Right ventricle myocardium superior (tissue), 1 donor: ENCODE measurements at regions not wholly inside any gene's neighbourhood (a gene's known extent, or its start where the extent isn't known, plus 50 kb on each side); places are given as distances from the start of the nearest gene placed in this dataset.
A peak's percentile ranks its signal among the peaks of the same experiment; 100 is the strongest.
"Not testable (repeated sequence)": the region's sequence is repeated elsewhere in the genome, so short reads cannot be mapped to it uniquely, and the experiment has no call there.

Experiments used
- ATAC-seq: fragments of 200-7000 bp; cut with Tn5 transposase; one replicate; pipeline ENCODE4 v1.9.1; 2020; ENCODE audit warnings: mild to moderate bottlenecking; ENCODE audit not compliant: poor library complexity
- DNase-seq: peaks from one replicate; pipeline ENCODE4 v3.0.0-alpha.2; 2020
- intact Hi-C: fragments of 100-400 bp; cut with DNase I; formaldehyde crosslinking; loops from one replicate; pipeline ENCODE4 v1.11.2; 2022
- donor health status: DM: no; HTN: yes; CAD: no; lungs with severe emphysema.

GRCh38 chr7:138208864-138209263, 132.6 kb downstream of the AKR1D1 start:
- DNase-seq = no peak
- intact Hi-C loops = no loop called here
- ATAC-seq = no peak

GRCh38 chr7:138212314-138212713, 136.1 kb downstream of the AKR1D1 start:
- intact Hi-C loops = no loop called here
- ATAC-seq = no peak

GRCh38 chr7:138214926-138215325, 138.7 kb downstream of the AKR1D1 start:
- ATAC-seq (no peak), DNase-seq (no peak)
- intact Hi-C loops = no loop called here

More at GRCh38 chr7:138212314-138212713, 136.1 kb downstream of the AKR1D1 start:
- DNase-seq = no peak

GRCh38 chr7:138220321-138220720, 144.1 kb downstream of the AKR1D1 start:
- intact Hi-C loops, ATAC-seq, DNase-seq: not testable (repeated sequence)

GRCh38 chr7:138221388-138221787, 145.1 kb downstream of the AKR1D1 start:
- ATAC-seq, intact Hi-C loops, DNase-seq: not testable (repeated sequence)

- DNase-seq (no peak), ATAC-seq (no peak)
- intact Hi-C loops = no loop called here
Observed at GRCh38 chr7:138223402-138223879, 147.2 kb downstream of the AKR1D1 start.

GRCh38 chr7:138226001-138226476, 149.8 kb downstream of the AKR1D1 start:
- DNase-seq = no peak
- intact Hi-C loops = no loop called here
- peak; percentile 38 for ATAC-seq

GRCh38 chr7:138226745-138227279, 150.6 kb downstream of the AKR1D1 start:
- intact Hi-C loops = no loop called here
- no peak for ATAC-seq
- DNase-seq = no peak

GRCh38 chr7:138228119-138228518, 151.9 kb downstream of the AKR1D1 start:
- no peak for DNase-seq
- intact Hi-C loops = no loop called here
- no peak for ATAC-seq

GRCh38 chr7:138228769-138229168, 152.5 kb downstream of the AKR1D1 start:
- DNase-seq (no peak), ATAC-seq (no peak)

GRCh38 chr7:138233189-138233588, 156.9 kb downstream of the AKR1D1 start:
- ATAC-seq = no peak
- no peak for DNase-seq
- intact Hi-C loops = no loop called here

More at GRCh38 chr7:138228769-138229168, 152.5 kb downstream of the AKR1D1 start:
- intact Hi-C loops = no loop called here

- ATAC-seq (no peak), DNase-seq (no peak)
- intact Hi-C loops = no loop called here
Observed at GRCh38 chr7:138235207-138235606, 158.9 kb downstream of the AKR1D1 start.

- DNase-seq = no peak
- intact Hi-C loops = no loop called here
- no peak for ATAC-seq
Observed at GRCh38 chr7:138237995-138238394, 161.7 kb downstream of the AKR1D1 start.

GRCh38 chr7:138238734-138239659, 162.7 kb downstream of the AKR1D1 start:
- ATAC-seq = no peak
- intact Hi-C loops = no loop called here

GRCh38 chr7:138243430-138243829, 167.2 kb downstream of the AKR1D1 start:
- intact Hi-C loops = no loop called here
- no peak for ATAC-seq
- no peak for DNase-seq

More at GRCh38 chr7:138238734-138239659, 162.7 kb downstream of the AKR1D1 start:
- DNase-seq = no peak

GRCh38 chr7:138243836-138244235, 167.6 kb downstream of the AKR1D1 start:
- DNase-seq (no peak), ATAC-seq (no peak)
- intact Hi-C loops = no loop called here

- ATAC-seq = no peak
- intact Hi-C loops = no loop called here
Observed at GRCh38 chr7:138244606-138245005, 168.3 kb downstream of the AKR1D1 start.

GRCh38 chr7:138245216-138245615, 169.0 kb downstream of the AKR1D1 start:
- DNase-seq = no peak
- ATAC-seq = no peak
- intact Hi-C loops = no loop called here

More at GRCh38 chr7:138244606-138245005, 168.3 kb downstream of the AKR1D1 start:
- DNase-seq = no peak

GRCh38 chr7:138245682-138246081, 169.4 kb downstream of the AKR1D1 start:
- DNase-seq (no peak), ATAC-seq (peak; percentile 58)
- intact Hi-C loops = no loop called here

- intact Hi-C loops = no loop called here
- no peak for ATAC-seq
- no peak for DNase-seq
Observed at GRCh38 chr7:138246428-138246827, 170.2 kb downstream of the AKR1D1 start.
